GM19467 (cell line): ENCODE measurements at regions not wholly inside any gene's neighbourhood (a gene's known extent, or its start where the extent isn't known, plus 50 kb on each side); places are given as distances from the start of the nearest gene placed in this dataset.

ENCODE experiments used
- ATAC-seq: cut with Tn5 transposase; IDR thresholded peaks from one replicate; pipeline ENCODE4 v1.9.1; 2021; ENCODE audit warnings: mild to moderate bottlenecking, moderate library complexity; ENCODE audit not compliant: unreplicated experiment

GRCh38 chr4:151998723-151999122, 237.9 kb upstream of the GATB start:
- no peak for ATAC-seq

- no peak for ATAC-seq
These were observed 236.7 kb upstream of the GATB start for GRCh38 chr4:151997461-151997860.

GRCh38 chr4:151994429-151994828, 233.6 kb upstream of the GATB start:
- ATAC-seq = no peak

GRCh38 chr4:151993521-151993920, 232.7 kb upstream of the GATB start:
- ATAC-seq = no peak

GRCh38 chr4:151992332-151993154, 231.7 kb upstream of the GATB start:
- ATAC-seq = no peak

- no peak for ATAC-seq
These were observed 231.0 kb upstream of the GATB start for GRCh38 chr4:151991884-151992167.

GRCh38 chr4:151991001-151991883, 230.4 kb upstream of the GATB start:
- ATAC-seq = no peak

GRCh38 chr4:151990201-151990600, 229.4 kb upstream of the GATB start:
- no peak for ATAC-seq

GRCh38 chr4:151988591-151988990, 227.8 kb upstream of the GATB start:
- no peak for ATAC-seq

- no peak for ATAC-seq
These were observed 226.8 kb upstream of the GATB start for GRCh38 chr4:151987606-151988005.

GRCh38 chr4:151983854-151984253, 223.0 kb upstream of the GATB start:
- ATAC-seq = no peak

- no peak for ATAC-seq
These were observed 219.0 kb upstream of the GATB start for GRCh38 chr4:151979819-151980218.

- ATAC-seq = no peak
These were observed 207.8 kb upstream of the GATB start for GRCh38 chr4:151968643-151969042.

GRCh38 chr4:151967074-151967473, 206.3 kb upstream of the GATB start:
- no peak for ATAC-seq

GRCh38 chr4:151962138-151962823, 201.5 kb upstream of the GATB start:
- no peak for ATAC-seq

- no peak for ATAC-seq
These were observed 200.6 kb upstream of the GATB start for GRCh38 chr4:151961456-151961855.

GRCh38 chr4:151960449-151961230, 199.8 kb upstream of the GATB start:
- ATAC-seq = no peak

- no peak for ATAC-seq
These were observed 196.3 kb upstream of the GATB start for GRCh38 chr4:151957153-151957552.

- no peak for ATAC-seq
These were observed 195.0 kb upstream of the GATB start for GRCh38 chr4:151955721-151956380.

- ATAC-seq = no peak
These were observed 193.1 kb upstream of the GATB start for GRCh38 chr4:151953795-151954372.
